K562 (cell line): ENCODE measurements at regions not wholly inside any gene's neighbourhood (a gene's known extent, or its start where the extent isn't known, plus 50 kb on each side); places are given as distances from the start of the nearest gene placed in this dataset.

Source experiments
- ATAC-seq: fragments of 200-7000 bp; cut with Tn5 transposase; 3 replicates; pipeline ENCODE4 v1.9.1; 2020; ENCODE audit warnings: moderate library complexity
- BruUV-seq: library from RNA; stranded (reverse); fragments of 400-500 nt; replicated peaks from 2 replicates; lab custom pipeline; 2021; lab: Mats Ljungman, UMichigan
- CTCF ChIA-PET: fragments of 300-600 bp; formaldehyde crosslinking; extraction: SDS; loops from one replicate; lab custom pipeline; 2021; ENCODE audit warnings: low intra/inter-chr PET ratio; lab: Yijun Ruan, JAX
- POLR2A ChIA-PET: fragments of 300-600, 350-650 bp; sonication (Branson Sonifier 250); formaldehyde crosslinking; extraction: SDS; loops from one replicate; lab custom pipeline; 2021; ENCODE audit warnings: antibody characterized with exemption, inconsistent platforms; lab: Yijun Ruan, JAX
- DNase-seq, 4 experiments: peaks; one replicate each; pipeline versions ENCODE4 v3.0.0 to v3.0.0-alpha.2; 2011 to 2018; ENCODE audit warnings: low spot score in 3 of 4, mixed read lengths in 3 of 4; ENCODE audit errors: extremely low read depth in 1 of 4
- FAIRE-seq: peaks from 2 replicates; lab custom pipeline; 2011; peaks lifted over from hg19 to GRCh38; lab: Jason Lieb, UNC
- H2AFZ ChIP-seq: 2 replicates; pipeline ENCODE4 v1.6.0; 2011; ENCODE audit warnings: low read depth, low read length, control low read depth, inconsistent platforms
- H3K27ac ChIP-seq: fragments of 200-600 bp; 3 replicates; pipeline ENCODE4 v1.8.0; 2011; ENCODE audit warnings: low read depth, mild to moderate bottlenecking, control low read depth, inconsistent platforms, low read length, moderate library complexity, mixed read lengths; ENCODE audit errors: extremely low read depth
- H3K27me3 ChIP-seq, 2 experiments: fragments of 300-600 bp in 1 of 2; 2 replicates in 1 of 2; 3 replicates in 1 of 2; pipeline versions ENCODE4 v1.6.0 to v1.8.0; 2011; ENCODE audit warnings: inconsistent platforms in 2 of 2, low read length in 2 of 2, mild to moderate bottlenecking in 1 of 2, mixed read lengths in 1 of 2, moderate library complexity in 1 of 2; ENCODE audit not compliant: control insufficient read depth in 2 of 2, insufficient read depth in 2 of 2
- H3K36me3 ChIP-seq: fragments of 300-600 bp; 3 replicates; pipeline ENCODE4 v1.8.0; 2011; ENCODE audit warnings: mild to moderate bottlenecking, low read length, inconsistent platforms; ENCODE audit not compliant: control insufficient read depth, insufficient read depth
- H3K4me1 ChIP-seq, 2 experiments: fragments of 200-600 bp in 1 of 2; replicated peaks in 1 of 2; 2 replicates in 1 of 2; 3 replicates in 1 of 2; pipeline versions ENCODE4 v1.5.1 to v1.8.0; 2011; ENCODE audit warnings: inconsistent platforms in 2 of 2, low read length in 2 of 2, mild to moderate bottlenecking in 1 of 2, mixed read lengths in 1 of 2, moderate library complexity in 1 of 2; ENCODE audit not compliant: control insufficient read depth in 2 of 2, insufficient read depth in 2 of 2
- H3K4me2 ChIP-seq: 2 replicates; pipeline ENCODE4 v1.6.1; 2011; ENCODE audit warnings: low read length, control low read depth, inconsistent platforms, mixed read lengths; ENCODE audit not compliant: insufficient read depth
- H3K4me3 ChIP-seq: fragments of 200-600 bp; sonication (generic), shearing (Covaris generic); 2 replicates; pipeline ENCODE4 v1.5.1; 2016; ENCODE audit warnings: control low read depth, inconsistent platforms
- H3K79me2 ChIP-seq: fragments of 200-600 bp; 3 replicates; pipeline ENCODE4 v1.8.0; 2011; ENCODE audit warnings: low read length, inconsistent platforms; ENCODE audit not compliant: control insufficient read depth, insufficient read depth
- H3K9ac ChIP-seq, 2 experiments: 2 replicates each; pipeline versions ENCODE4 v1.6.0 to v1.6.1; 2011; ENCODE audit warnings: low read depth in 2 of 2, low read length in 2 of 2, control low read depth in 1 of 2, inconsistent platforms in 1 of 2, mild to moderate bottlenecking in 1 of 2, mixed read lengths in 1 of 2; ENCODE audit not compliant: insufficient read depth in 1 of 2
- H3K9me1 ChIP-seq: one replicate; pipeline ENCODE4 v1.6.0; 2011; ENCODE audit warnings: inconsistent platforms, mild to moderate bottlenecking, low read length, moderate library complexity; ENCODE audit not compliant: control insufficient read depth, insufficient read depth
- H3K9me3 ChIP-seq: replicated peaks from 2 replicates; pipeline ENCODE4 v1.5.1; 2011; ENCODE audit warnings: low read depth, low read length, inconsistent platforms; ENCODE audit not compliant: control insufficient read depth, insufficient read depth
- H4K20me1 ChIP-seq: replicated peaks from 2 replicates; pipeline ENCODE4 v1.6.1; 2011; ENCODE audit warnings: low read length, inconsistent platforms, mixed read lengths; ENCODE audit not compliant: control insufficient read depth, insufficient read depth
- CBX1 ChIP-seq: sonication (generic); IDR thresholded peaks from 2 replicates; pipeline ENCODE4 v1.6.1; 2016; ENCODE audit warnings: antibody characterized with exemption, low read depth, mild to moderate bottlenecking
- CHD4 ChIP-seq: fragments of 200-600 bp; sonication (generic); IDR thresholded peaks from 3 replicates; pipeline ENCODE4 v1.6.1; 2012; ENCODE audit warnings: low read depth, mild to moderate bottlenecking, mixed read lengths, low read length, inconsistent platforms; ENCODE audit not compliant: insufficient read depth, insufficient replicate concordance, poor library complexity, severe bottlenecking
- CTCF ChIP-seq, 3 experiments: IDR thresholded peaks in 2 of 3; conservative IDR thresholded peaks in 1 of 3; 2 replicates each; pipeline ENCODE4 v1.5.1; 2011 to 2012; ENCODE audit warnings: low read length in 3 of 3, mild to moderate bottlenecking in 3 of 3, control low read depth in 2 of 3, improper control_type of control experiment in 1 of 3, inconsistent platforms in 1 of 3, low read depth in 1 of 3, mixed read lengths in 1 of 3, moderate library complexity in 1 of 3; ENCODE audit not compliant: insufficient read depth in 2 of 3
- EP400 ChIP-seq: fragments of 450-650 bp; IDR thresholded peaks from 2 replicates; pipeline ENCODE4 v1.6.1; 2017; ENCODE audit warnings: antibody characterized with exemption, mild to moderate bottlenecking, moderate library complexity
- FOXK2 ChIP-seq, 2 experiments: fragments of 450-650 bp; IDR thresholded peaks in 1 of 2; conservative IDR thresholded peaks in 1 of 2; 2 replicates each; pipeline ENCODE4 v1.6.1; 2016; ENCODE audit warnings: low read depth in 2 of 2, mild to moderate bottlenecking in 1 of 2
- HEY1 ChIP-seq: fragments of 250-450 bp; sonication (Bioruptor Pico); IDR thresholded peaks from 2 replicates; pipeline ENCODE4 v1.5.0; 2020; ENCODE audit warnings: mild to moderate bottlenecking, moderate library complexity, borderline replicate concordance
- HMGXB4 ChIP-seq: sonication (generic); formaldehyde crosslinking; IDR thresholded peaks from 2 replicates; pipeline ENCODE4 v1.8.1; 2023; ENCODE audit warnings: mild to moderate bottlenecking, missing genetic modification reagents
- L3MBTL2 ChIP-seq: fragments of 450-650 bp; IDR thresholded peaks from 2 replicates; pipeline ENCODE4 v1.6.1; 2016; ENCODE audit warnings: mild to moderate bottlenecking, moderate library complexity
- MAX ChIP-seq: sonication (generic); formaldehyde crosslinking; IDR thresholded peaks from 2 replicates; pipeline ENCODE4 v1.9.0; 2022; ENCODE audit warnings: mild to moderate bottlenecking, missing genetic modification reagents
- NRF1 ChIP-seq, 2 experiments: fragments of 450-650 bp; IDR thresholded peaks in 1 of 2; conservative IDR thresholded peaks in 1 of 2; 2 replicates each; pipeline ENCODE4 v1.6.1; 2014; ENCODE audit warnings: mild to moderate bottlenecking in 2 of 2
- RBBP5 ChIP-seq: fragments of 200-600 bp; sonication (generic); IDR thresholded peaks from 2 replicates; pipeline ENCODE4 v1.6.1; 2012; ENCODE audit warnings: borderline replicate concordance, mild to moderate bottlenecking, low read length, control low read depth, inconsistent platforms; ENCODE audit not compliant: insufficient read depth, poor library complexity, severe bottlenecking
- RFX5 ChIP-seq: IDR thresholded peaks from 2 replicates; pipeline ENCODE4 v1.6.1; 2011; ENCODE audit warnings: low read depth, mild to moderate bottlenecking, improper control_type of control experiment, low read length
- SMARCA4 ChIP-seq: fragments of 450-650 bp; IDR thresholded peaks from 2 replicates; pipeline ENCODE4 v1.6.1; 2016
- SMARCE1 ChIP-seq: fragments of 450-650 bp; IDR thresholded peaks from 2 replicates; pipeline ENCODE4 v1.7.1; 2016; ENCODE audit warnings: mild to moderate bottlenecking
- TCFL5 ChIP-seq: fragments of 250-450 bp; sonication (Bioruptor Pico); conservative IDR thresholded peaks from 2 replicates; pipeline ENCODE4 v1.6.1; 2021; ENCODE audit warnings: mild to moderate bottlenecking, moderate library complexity, matching md5 sums
- TEAD4 ChIP-seq, 2 experiments: sonication (generic) in 1 of 2; formaldehyde crosslinking in 1 of 2; IDR thresholded peaks; 2 replicates each; pipeline versions ENCODE4 v1.6.1 to v1.8.0; 2012 to 2022; ENCODE audit warnings: borderline replicate concordance in 1 of 2, inconsistent platforms in 1 of 2, low read length in 1 of 2, mild to moderate bottlenecking in 1 of 2, missing genetic modification reagents in 1 of 2
- THAP7 ChIP-seq: fragments of 250-450 bp; sonication (Bioruptor Pico); IDR thresholded peaks from 2 replicates; pipeline ENCODE4 v1.5.0; 2021
- ZNF583 ChIP-seq: fragments of 250-450 bp; sonication (Bioruptor Pico); IDR thresholded peaks from 2 replicates; pipeline ENCODE4 v1.4.0; 2020
- in situ Hi-C: fragments of 300-500 bp; cut with MboI; formaldehyde crosslinking; loops from 4 replicates; pipeline ENCODE4 v1.15.0; 2018; ENCODE audit warnings: inconsistent platforms, mixed read lengths
- intact Hi-C: fragments of 100-400 bp; cut with micrococcal nuclease; formaldehyde crosslinking; loops from 2 replicates; pipeline ENCODE4 v1.14.2; 2022

GRCh38 chr10:108566316-108567107 lies 1356.8 kb downstream of the XPNPEP1 start (continued):
- TF ChIP-seq HMGXB4 (CRISPR knock-in tag) (no peak), NRF1 (conservative IDR thresholded peaks at IDR 0.05 in 1 of 2, IDR thresholded peaks at IDR 0.05 in 1 of 2) (no peak), CHD4 (no peak), CBX1 (no peak), TCFL5 (CRISPR knock-in tag) (no peak), EP400 (no peak), ZNF583 (CRISPR knock-in tag) (no peak)

- in situ Hi-C loops, result no loop called here
- BruUV-seq, result no TSS peak
- intact Hi-C loops, result no loop called here
- TF ChIP-seq HEY1 (CRISPR knock-in tag) (no peak), MAX (CRISPR knock-in tag) (no peak), RFX5 (no peak), TEAD4 (IDR thresholded peaks at IDR 0.05; ENCODE audit: low read length) (no peak), TEAD4 (CRISPR knock-in tag; IDR thresholded peaks at IDR 0.05; ENCODE audit: borderline replicate concordance) (no peak), FOXK2 (conservative IDR thresholded peaks at IDR 0.05 in 1 of 2, IDR thresholded peaks at IDR 0.05 in 1 of 2; ENCODE audit: low read depth in 2 of 2) (no peak), RBBP5 (no peak), THAP7 (CRISPR knock-in tag) (no peak), CTCF (IDR thresholded peaks at IDR 0.05 in 2 of 3, conservative IDR thresholded peaks at IDR 0.05 in 1 of 3; ENCODE audit: insufficient read depth in 2 of 3, low read depth in 1 of 3, low read length in 3 of 3) (no peak), SMARCE1 (no peak), L3MBTL2 (no peak), SMARCA4 (no peak)
Measured at GRCh38 chr10:108562105-108562504, 1361.2 kb downstream of the XPNPEP1 start.

More at GRCh38 chr10:108562105-108562504, 1361.2 kb downstream of the XPNPEP1 start:
- Histone ChIP-seq H3K9ac (no peak overlapping the region), H3K4me3 (no peak overlapping the region), H3K27me3 (no peaks in the 10 kb centered on the region), H3K36me3 (no peaks in the 10 kb centered on the region), H3K4me2 (no peak overlapping the region), H3K27ac (no peak overlapping the region), H3K9me3 (no peaks in the 10 kb centered on the region), H3K4me1 (no peaks in the 10 kb centered on the region), H3K79me2 (no peaks in the 10 kb centered on the region), H4K20me1 (no peaks in the 10 kb centered on the region), H2AFZ (no peak overlapping the region), H3K9me1 (no peaks in the 10 kb centered on the region)
- ChIA-PET POLR2A (no interaction called here), CTCF (no interaction called here)
- DNase-seq (no peak), ATAC-seq (no peak), FAIRE-seq (no peak)
